ENCODE measurements at regions not wholly inside any gene's neighbourhood (a gene's known extent, or its start where the extent isn't known, plus 50 kb on each side); places are given as distances from the start of the nearest gene placed in this dataset.
"Not testable (repeated sequence)": the region's sequence is repeated elsewhere in the genome, so short reads cannot be mapped to it uniquely, and the experiment has no call there.

GRCh38 chr5:17831279-17831678 lies 197.0 kb downstream of the TAF11L14 start:
- DNase-seq, result no peak

DNA sequence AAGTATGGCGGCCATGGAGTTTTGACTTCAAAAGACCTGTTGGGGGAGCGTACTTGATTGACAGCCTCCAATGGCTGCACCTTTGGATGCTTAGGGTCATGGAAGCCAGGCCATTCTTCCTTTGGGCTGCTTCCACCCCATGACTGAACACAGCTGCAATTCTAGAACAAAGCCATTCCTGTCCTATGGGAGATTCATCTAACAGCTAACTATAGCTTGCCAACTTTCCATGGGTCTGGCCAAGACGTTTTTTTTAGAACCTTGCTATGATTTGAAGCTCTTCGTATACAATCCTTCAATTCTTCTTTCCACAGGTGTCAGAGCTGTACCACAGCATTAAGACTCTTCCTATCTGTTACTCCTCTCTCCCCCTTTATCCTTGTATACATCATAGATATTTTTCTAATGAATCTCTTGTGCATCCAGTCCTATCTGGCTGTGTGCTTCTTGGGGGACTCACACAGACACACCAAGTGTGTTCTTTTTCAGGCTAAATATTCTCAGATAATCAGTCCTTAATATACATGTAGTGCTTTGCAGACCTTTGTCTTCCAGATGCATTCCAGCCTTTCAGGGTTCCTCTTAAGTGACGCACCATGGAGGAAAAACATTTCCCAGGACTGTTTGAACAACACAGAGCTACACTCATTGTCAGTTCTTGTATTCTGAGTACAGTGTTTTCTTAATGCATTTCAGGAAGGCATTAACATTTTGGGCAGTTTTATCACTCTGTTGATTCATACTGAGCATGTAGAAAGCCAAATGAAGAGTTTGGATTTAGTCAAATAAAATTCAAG lies 198.9 kb downstream of the TAF11L14 start:
- DNase-seq, result no peak

- no peak for DNase-seq
Measured at GRCh38 chr5:17837757-17838156, 203.5 kb downstream of the TAF11L14 start.

- no peak for DNase-seq
Measured at GRCh38 chr5:17838469-17838868, 204.2 kb downstream of the TAF11L14 start.

DNA sequence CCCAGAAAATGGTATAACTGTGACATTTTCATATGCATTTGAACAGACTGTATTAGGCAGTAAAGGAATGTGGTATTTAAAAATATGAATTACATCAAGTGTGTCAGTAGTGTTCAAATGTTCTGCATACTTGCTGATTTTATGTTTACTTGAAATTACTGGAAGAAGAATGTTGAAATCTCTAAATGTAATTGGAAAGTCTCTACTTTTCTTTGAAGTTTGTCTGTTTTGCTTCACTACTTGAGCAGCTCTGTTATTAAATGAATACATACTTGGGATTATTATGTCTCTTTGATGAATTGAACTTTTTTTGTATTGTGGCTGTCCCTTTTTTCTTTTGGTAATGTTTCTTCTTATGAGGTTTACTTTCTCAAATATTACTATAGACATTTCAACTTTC lies 205.6 kb downstream of the TAF11L14 start:
- DNase-seq, result no peak

- DNase-seq, result no peak
Measured at GRCh38 chr5:17846496-17846895, 212.2 kb downstream of the TAF11L14 start.

DNA sequence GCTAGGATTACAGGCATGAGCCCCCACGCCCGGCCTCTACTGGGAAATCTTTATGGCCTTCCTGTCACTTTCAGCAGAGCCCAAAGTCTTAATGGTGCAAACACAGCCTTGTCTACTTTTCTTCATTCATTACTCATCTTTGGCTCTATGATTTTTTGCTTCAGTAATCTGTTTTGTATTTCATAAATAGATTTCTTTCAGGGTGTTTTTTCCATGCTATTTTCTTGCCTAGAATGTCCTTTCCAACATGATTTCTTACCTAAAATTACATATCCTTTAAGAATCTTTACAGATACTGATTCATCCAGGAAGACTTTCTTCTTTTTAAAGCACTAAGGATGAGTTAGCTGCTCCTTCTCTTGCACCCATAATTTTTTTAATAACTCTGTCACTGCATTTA lies 213.0 kb downstream of the TAF11L14 start:
- DNase-seq, result no peak

GRCh38 chr5:17852111-17852510 lies 217.9 kb downstream of the TAF11L14 start:
- DNase-seq, result no peak

- no peak for DNase-seq
Measured at GRCh38 chr5:17852740-17853139, 218.5 kb downstream of the TAF11L14 start.

- DNase-seq, result no peak
Measured at GRCh38 chr5:17854901-17855300, 220.6 kb downstream of the TAF11L14 start.

- no peak for DNase-seq
Measured at GRCh38 chr5:17860660-17861315, 226.5 kb downstream of the TAF11L14 start.

GRCh38 chr5:17864903-17865302 lies 230.6 kb downstream of the TAF11L14 start:
- not testable (repeated sequence) for DNase-seq

DNA sequence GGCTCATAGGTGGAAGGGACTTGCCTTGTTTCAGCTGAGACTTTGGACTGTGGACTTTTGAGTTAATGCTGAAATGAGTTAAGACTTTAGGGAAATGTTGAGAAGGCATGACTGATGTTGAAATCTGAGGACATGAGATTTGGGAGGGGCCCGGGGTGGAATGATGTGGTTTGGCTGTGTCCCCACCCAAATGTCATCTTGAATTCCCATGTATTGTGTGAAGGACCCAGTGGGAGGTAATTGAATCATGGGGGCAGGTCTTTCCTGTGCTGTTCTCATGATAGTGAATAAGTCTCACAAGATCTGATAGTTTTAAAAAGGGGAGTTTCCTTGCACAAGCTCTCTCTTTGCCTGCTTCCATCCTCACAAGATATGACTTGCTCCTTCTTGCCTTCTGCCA lies 231.7 kb downstream of the TAF11L14 start:
- not testable (repeated sequence) for DNase-seq

DNA sequence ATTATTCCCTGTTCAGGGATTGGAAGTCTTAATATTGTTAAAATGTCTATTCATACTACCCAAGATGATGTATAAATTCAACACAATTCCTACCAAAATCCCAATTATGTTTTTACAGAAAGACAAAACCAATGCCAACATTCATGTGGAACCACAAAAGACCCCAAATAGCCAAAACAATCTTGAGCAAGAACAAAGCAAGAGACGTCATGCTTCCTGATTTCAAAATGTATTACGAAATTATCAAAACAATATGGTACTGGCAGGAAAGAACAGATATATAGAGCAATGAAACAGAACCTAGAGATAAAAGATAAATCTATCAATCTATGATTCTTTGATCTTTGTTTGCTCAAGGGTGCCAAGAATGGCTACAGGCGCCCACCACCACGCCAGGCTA lies 237.9 kb downstream of the TAF11L14 start:
- DNase-seq, result no peak

GRCh38 chr5:17878541-17878940 lies 244.3 kb downstream of the TAF11L14 start:
- DNase-seq, result no peak

GRCh38 chr5:17879276-17879675 lies 245.0 kb downstream of the TAF11L14 start:
- DNase-seq, result no peak

DNA sequence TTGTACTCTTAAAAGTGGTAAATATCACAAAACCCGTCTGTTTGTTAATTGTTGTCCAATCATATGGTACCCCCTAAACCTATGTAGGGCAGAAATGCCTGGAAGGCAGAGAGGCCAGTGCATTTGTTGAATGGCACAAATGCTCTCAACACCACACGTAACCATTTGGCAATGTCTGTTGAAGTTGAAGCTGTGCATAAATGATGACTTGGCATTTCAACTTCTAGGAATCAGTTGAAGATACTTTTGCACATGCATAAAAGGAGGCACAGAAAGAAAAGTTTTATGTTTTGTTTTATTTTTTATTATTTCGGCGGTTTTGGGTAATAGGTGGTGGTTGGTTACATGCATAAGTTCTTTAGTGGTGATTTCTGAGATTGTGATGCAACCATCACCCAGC lies 246.6 kb downstream of the TAF11L14 start:
- DNase-seq, result no peak

- DNase-seq, result no peak
Measured at GRCh38 chr5:17882760-17883488, 248.7 kb downstream of the TAF11L14 start.

DNA sequence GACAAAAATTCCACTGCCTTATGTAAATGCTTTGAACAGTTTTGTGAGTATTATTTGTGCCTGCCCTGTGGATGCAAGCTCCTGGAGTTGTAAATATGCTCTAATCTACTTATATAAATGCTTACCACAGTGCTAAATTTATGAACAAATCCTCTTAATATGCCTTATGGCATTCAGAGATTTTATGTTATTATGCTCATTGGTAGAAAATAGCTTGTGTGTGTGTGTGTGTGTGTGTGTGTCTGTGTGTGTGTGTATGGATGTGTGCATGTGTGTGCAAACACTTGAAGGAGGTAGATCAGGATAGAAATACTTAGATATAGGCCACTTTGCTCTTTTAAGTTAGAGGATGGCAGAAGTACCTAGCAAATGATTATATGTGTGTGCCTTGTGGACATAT lies 253.9 kb downstream of the TAF11L14 start:
- DNase-seq, result no peak

DNA sequence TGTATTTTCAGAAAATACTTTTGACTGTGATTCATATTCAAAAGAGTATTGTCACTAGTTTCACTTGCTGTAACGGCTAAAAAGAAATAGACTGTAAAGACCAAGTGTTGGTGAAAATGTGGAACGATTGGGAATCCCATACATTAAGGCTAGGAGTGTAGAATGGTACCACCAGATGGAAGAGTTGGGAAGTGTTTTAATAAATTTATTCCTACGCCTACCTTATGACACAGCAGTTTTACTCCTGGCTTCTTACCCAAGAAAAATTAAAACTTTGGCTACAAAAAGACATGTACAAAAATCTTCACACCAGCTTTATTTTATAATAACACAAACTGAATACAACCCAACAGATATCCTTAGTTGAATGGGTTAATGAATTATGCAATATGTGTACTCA lies 256.2 kb downstream of the TAF11L14 start:
- DNase-seq, result no peak

DNA sequence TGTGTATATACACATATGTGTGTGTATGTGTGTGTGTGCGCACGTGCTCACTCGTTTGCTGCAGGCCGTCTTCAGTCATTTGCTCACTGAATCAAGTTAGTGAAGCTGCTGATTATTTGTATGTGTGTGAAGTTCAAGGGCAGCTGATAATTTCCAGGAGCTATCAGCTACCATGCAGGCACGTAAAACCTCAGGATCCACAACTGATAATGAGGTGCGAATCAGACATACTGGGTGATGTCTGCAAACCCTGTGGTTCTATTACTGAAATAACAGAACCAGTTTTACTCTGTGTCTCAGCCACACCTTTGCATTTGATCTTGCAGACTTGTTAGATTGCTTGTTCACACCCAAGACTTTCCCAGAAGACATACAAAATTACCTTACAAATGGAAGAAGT lies 257.6 kb downstream of the TAF11L14 start:
- DNase-seq, result no peak

- DNase-seq, result no peak
Measured at GRCh38 chr5:17893026-17893635, 258.9 kb downstream of the TAF11L14 start.

DNA sequence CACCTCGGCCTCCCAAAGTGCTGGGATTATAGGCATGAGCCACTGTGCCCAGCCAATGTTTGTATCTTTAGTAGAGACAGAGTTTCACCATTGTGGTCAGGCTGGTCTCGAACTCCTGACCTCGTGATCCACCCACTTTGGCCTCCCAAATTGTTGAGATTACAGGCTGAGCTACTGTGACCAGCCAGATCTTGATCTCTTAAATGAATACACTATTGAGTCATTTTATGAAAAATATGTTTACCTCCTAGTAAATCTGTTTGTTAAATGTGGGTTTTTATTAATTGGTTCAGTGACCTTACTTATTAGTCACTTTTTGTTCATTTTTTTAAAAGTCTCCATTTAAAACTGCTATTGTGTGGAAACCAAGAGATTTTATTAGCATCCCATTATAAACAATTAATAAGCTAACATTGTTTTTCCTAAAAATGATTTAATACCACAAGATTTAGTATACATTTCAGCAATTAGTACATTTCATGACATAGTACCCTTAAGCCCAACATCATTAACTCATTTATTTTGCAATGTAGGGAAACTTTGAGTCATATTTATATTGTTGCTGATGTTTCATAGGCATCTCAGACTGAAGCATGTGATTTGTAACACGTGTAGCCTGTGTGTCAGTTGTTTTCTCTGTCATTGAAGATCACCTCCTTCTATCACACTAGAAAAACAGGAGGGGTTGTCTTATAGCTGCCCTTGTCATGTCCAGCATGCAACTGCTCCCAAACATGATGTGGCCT lies 261.2 kb downstream of the TAF11L14 start:
- DNase-seq, result no peak

Data from activated CD4-positive, alpha-beta T cell treated with anti-CD3 and anti-CD28 coated beads for 4 hours (primary cell).